Iris pigment epithelial cell (primary cell): ENCODE measurements at regions not wholly inside any gene's neighbourhood (a gene's known extent, or its start where the extent isn't known, plus 50 kb on each side); places are given as distances from the start of the nearest gene placed in this dataset.
"Not testable (repeated sequence)": the region's sequence is repeated elsewhere in the genome, so short reads cannot be mapped to it uniquely, and the experiment has no call there.

Source experiments
- DNase-seq: peaks from one replicate; pipeline ENCODE4 v3.0.0-alpha.2; 2011; ENCODE audit warnings: low read depth

DNA sequence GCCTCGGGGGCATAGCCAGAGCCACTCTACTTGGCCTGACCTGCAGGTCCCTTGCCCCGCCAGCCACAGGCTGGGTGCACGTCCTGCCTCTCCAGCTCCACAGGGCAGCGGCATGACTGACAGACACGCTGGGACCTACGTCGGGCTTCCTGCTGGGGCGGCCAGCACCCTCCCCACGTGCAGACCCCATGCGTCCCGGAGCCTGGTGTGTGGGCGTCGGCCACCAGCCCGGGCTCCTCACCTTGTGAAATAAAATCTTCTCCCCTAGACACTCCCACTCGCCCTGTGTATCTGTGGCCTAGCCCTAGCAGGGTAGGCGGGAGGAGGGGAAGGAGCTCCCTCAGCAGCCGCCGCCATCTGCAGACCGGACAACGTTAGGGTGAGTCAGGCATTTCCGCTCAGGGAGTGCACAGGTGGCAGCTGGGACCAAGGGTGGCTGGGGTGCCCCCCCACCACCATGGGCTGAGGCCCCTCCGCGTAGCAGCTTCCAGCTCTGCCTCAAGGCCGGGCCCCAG, 119.5 kb downstream of the IGLL1 start:
- DNase-seq = not testable (repeated sequence)

DNA sequence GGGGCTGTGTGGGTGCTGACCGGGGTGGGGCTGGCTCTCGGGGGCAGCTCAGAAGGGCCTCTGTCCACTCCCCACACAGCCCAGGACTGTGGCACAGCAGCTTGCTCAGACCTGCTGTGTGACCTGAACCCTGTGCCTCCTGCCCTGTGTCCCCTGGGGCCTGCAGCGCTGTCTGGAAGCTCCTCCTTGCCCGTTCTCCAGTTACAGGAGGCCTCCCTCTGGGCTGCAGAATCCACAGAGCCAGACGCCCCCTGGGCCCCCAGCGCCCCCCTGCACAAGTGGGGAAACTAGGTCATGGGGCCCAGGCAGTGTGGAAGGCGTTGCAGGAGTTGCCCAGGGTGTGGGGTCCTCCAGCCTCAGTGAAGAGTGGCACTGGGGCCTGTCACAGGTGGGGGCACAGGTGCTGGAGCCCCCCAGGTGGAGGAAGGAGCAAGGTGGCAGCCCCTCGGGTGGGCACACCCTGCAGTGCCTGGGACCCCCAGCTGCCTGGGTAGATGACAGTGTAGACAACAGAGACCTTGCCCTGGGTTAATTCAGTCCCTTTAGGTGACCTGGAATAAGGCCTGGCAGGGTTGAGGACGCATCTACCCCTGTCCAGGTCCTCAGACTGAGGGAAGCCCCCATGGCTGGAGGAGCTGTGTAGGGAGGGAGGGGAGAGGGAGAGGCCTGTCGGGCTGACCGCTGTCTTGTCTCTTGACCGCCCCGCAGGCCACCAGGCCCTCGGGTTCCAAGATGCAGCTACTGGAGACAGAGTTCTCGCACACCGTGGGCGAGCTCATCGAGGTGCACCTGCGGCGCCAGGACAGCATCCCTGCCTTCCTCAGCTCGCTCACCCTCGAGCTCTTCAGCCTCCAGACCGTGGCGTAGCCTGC, 120.2 kb downstream of the IGLL1 start:
- not testable (repeated sequence) for DNase-seq

DNA sequence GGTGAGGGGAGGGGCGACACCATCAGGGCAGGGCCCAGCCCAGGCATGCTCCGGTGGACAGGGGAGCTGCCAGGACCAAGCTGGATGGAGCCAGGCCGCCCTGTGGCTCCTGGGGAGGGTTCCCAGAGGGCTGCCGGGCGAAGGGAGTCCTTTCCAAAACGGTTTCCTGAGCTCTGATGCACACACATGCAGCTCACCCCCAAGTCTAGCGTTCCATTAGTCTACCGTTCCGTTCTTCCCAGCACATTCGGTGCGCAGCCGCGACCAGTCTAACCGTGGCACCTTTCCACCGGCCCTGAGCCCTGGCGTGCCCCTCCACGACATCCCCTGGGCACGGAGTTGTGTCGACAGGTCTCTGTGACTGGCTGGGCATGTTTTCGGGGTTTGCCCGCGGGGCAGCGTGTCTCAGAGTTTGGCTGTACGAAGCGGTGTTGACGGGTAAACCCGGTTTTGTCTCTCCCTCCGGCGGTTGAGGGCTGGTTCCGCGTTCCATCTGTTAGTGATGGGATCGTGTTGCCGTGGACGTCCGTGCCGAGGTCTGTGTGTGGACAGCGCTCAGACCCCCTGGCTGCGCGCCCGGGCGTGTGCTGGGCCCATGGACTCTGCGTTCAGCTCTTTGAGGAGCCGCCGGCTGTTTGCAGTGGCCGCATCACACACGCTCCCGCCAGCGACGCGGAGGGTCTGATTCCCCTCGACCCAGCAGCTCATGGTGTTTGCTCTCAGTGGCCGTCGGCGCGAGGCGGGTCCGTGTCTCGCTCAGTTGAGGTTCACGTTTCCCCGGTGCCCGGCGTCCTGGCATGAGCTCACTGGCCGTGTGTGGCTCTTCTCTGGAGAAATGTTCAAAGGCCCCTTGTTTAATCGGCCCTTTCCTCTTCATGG, 121.2 kb downstream of the IGLL1 start:
- no peak for DNase-seq

DNA sequence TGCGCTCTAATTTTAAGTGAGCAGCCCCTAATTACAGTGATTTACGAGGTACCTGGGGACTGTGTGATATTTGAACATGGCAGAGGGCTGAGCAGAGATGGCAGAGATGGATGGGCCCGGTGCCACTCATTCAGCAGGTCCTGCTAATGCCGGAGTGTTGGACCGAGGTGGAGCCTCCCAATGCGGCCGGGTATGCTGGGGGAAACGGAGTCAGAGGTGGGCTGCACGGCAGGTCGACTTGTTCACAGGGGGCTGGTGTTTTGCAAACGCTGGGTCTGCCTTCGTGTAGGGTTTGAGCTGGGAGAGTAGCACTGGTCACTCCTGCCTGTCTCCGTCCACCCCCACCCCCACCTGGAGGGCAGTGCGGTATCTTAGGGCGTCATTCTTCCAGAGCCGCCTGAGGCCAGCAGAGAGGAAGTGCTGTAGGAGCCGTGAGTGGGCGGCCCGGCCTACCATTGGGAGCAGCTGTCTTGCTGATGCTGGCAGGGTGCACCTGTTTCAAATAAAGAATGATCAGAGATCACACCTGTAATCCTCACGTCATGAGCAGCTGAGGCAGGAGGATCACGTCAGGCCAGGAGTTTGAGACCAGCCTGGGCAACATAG, 122.6 kb downstream of the IGLL1 start:
- no peak for DNase-seq

DNA sequence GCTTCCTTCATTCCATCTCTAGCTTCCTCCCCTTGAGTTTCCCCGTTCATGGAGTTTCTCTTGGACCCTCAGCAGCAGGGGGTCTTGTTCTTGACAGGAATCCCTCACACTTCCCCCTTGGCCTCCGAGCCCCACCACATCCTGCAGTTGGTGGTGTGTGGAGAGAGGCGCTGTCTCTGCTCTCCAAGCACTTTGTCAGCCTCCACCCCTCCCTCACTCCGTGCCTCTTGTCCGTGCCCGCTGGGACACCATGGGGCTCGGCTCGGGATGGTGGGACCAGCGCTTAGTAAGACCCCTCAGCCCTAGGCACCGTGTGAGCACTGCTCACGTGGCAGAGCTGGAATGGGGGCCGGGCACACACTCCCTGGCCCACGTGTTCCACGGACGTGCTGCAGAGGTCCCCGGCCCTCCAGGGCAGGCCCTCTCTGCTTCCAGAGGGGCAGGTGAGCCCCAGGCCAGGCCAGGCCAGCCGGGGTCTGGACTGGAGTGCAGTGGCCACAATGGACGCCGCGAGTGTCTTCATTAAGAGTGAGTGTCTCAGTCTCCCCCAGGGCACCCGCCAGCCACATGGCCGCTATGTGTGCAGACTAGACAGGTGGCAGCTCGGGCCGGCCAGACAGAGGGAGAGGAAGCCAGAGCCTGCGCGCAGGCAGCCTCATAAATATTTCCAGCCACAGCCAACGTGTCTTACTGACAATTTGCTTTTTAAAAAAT, 123.3 kb downstream of the IGLL1 start:
- not testable (repeated sequence) for DNase-seq

DNA sequence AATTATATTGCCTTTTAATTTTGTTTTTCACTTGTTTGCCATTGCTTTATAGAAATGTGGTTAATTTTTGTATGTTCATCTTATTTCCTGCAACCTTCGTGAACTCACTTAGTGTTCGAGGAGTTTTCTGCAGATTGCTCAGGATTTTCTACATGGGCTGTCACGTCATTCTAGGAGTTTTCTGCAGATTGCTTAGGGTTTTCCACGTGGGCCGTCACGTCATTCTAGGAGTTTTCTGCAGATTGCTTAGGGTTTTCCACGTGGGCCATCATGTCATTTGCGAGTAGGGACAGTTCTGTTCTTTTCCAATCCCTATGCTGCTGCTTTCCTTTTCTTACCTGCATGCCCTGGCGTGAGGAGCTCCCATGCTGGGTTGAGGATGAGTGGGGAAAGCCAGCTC, 125.7 kb downstream of the IGLL1 start:
- not testable (repeated sequence) for DNase-seq

DNA sequence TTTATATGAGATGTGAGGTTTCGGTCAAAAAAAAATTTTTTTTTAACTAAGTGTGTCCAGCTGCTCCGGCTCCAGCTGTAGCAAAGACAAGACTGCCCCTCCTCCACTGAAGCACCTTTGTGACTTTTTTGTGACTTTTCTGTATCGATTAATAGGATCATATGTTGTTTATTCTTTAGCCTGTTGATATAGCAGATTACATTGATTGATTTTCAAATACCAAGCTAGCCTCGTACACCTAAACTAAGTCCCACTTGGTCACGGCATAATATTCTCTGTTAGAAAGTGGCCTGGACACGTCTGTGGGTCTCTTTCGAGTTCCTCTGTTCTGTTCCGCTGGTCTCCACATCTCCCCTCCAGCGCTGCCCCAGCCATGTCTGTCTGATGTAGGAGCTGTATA, 126.8 kb downstream of the IGLL1 start:
- DNase-seq = no peak

DNA sequence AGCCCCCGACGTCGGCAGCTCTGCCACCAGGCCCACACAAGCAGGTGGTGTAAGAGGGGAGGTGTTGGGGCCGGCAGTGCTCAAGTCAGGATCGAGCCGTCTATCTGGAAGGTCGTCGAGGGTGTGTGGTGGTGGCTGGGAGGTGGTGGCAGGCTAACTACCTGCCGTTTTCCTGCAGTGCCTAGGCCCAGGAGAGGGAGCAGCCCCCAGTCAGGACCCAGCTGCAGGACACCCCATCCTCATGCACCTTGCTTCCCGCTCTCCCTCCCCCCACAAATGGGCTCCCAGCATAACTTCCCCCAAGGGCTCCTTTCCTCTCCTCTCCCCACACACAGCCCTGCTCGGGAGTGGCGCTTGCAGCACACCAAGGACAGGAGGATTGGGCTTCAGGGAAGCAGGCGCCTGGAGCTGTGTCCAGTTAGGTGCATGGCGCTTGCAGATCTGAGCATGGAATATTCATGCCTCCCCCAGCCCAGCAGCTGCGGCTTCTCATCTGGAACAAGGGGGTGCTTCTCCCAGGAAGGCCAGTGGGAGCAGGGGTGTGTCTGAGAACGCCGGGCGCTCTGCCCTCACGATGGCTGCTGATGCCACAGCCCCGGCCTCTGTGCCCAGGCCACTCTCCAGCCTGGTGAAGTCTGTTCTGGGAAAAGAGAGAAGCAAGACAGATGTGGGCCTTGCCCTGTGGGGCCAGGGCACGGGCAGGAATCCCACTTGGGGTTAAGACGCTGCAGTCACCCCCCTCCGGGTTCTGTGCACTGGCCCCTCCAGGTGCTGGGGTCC, 127.7 kb downstream of the IGLL1 start:
- DNase-seq = no peak

DNA sequence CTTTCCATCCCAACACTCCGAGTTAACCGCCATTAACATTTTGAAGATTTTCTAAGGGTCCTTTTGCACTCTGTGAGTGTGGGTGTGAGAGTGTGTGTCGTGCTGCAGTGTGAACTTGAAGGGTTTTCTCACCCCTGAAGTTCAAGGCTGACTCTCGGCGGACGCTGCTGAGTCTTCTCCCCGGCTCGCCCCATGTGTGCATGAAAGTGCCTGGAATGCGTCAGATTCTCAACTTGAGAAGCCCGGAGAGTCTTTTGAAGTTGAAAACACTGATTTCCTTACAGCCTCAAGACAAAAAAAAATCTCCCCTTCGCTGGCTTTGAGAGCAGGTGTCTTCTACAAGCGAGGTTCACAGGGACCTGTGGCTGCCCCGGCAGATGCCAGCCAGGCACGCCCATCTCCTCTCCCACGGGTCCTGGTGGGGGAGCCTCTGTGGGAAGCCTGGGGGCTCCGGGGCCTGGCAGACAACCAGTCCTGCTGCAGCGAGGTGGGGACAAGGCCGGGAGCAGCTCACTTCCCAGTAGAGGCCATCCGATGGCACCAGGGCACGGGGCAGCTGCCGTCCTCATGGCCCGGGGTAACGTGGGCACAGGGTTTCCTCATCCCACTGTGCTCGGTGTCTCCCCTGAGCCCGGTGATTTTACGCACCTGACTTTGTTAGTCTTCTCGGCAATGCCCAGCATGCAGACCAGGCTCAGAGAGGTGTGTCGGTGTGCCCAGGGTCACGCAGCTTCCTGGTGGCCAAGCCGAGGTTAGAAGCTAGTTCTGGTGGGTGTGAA, 128.4 kb downstream of the IGLL1 start:
- not testable (repeated sequence) for DNase-seq

DNA sequence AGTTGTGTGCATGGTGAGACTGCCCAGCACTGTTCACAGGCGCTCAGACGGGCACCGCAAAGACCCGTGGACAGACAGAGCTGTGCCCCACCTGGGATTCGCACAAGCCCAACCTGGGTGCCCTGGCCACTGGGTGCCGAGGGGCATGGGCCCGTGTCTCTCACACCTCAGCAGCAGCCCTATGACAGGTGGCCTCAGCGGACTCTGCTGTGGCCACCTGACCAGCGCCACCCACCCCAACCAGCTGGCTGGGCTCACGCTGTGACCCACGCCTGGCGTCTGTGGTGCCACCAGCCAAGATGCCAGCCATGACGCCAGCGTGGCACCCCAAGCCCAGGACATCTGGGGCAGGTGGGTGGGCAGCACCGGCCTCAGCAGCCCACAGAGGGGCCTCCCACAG, 129.3 kb downstream of the IGLL1 start:
- DNase-seq = not testable (repeated sequence)

DNA sequence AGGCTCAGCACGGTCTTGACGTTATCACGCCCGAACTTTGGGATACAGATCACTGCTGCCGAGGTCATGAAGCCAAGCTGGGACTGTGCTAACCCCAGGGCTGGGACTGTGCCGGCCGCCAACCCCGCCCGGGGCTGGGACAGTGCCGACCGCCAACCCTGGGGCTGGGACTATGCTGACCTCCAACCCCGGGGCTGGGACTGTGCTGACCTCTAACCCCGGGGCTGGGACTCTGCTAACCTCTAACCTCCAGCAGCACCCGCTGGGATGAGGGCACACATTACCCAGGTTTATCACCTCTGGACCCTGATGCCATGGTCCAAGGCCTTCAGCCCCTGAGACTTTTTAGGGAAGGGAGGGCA, 129.7 kb downstream of the IGLL1 start:
- DNase-seq = no peak

DNA sequence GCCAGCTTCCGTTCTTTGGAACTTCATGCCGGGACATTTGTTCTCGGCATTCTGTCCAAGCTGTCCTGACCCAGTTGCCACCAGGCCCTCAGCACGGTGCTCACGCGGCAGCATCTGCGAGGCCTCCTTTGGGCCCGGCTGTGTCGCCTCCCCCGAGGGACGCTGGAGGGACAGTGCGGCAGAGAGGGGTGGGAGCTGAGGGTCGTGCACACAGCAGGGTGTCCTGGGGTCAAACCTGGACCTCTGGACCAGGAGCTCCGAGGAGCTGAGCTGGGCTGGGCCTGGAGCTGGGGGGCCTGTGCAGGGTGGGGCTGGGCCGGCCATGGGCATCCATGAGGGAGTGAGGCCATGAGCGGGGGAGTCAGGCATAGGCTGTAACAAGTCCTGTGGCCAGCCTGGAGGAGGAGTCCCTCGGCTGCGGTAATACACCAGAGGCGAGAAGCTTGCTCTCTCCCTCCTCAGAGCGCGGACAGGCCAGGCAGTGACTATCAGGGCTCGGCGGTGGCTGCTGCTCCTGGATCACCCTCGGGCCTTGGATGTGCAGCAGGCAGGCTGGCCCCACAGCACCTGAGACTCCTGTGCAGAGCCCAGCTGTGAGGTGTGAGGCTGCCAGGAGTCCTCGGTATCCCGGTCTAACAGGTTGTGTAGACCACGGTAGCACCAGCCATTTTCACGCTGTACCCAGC, 130.2 kb downstream of the IGLL1 start:
- not testable (repeated sequence) for DNase-seq

DNA sequence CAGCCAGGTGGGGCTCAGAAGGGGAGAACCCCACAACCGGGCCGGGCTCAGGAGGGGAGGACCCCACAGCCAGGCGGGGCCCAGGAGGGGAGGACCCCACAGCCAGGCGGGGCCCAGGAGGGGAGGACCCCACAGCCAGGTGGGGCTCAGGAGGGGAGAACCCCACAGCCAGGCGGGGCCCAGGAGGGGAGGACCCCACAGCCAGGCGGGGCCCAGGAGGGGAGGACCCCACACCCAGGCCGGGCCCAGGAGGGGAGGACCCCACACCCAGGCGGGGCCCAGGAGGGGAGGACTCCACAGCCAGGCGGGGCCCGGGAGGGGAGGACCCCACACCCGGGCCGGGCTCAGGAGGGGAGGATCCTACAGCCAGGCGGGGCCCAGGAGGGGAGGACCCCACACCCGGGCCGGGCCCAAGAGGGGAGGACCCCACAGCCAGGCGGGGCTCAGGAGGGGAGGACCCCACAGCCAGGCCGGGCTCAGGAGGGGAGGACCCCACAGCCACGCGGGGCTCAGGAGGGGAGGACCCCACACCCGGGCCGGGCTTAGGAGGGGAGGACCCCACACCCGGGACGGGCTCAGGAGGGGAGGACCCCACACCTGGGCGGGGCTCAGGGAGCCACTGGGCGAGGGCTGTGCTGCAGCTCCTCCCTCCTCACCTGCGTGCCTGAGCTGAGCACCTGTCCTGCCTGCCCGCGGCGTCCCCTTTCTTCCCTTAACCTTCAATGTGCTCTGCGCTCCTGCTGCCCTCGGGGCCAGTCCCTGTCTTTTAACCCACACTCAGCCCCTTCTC, 131.4 kb downstream of the IGLL1 start:
- not testable (repeated sequence) for DNase-seq

DNA sequence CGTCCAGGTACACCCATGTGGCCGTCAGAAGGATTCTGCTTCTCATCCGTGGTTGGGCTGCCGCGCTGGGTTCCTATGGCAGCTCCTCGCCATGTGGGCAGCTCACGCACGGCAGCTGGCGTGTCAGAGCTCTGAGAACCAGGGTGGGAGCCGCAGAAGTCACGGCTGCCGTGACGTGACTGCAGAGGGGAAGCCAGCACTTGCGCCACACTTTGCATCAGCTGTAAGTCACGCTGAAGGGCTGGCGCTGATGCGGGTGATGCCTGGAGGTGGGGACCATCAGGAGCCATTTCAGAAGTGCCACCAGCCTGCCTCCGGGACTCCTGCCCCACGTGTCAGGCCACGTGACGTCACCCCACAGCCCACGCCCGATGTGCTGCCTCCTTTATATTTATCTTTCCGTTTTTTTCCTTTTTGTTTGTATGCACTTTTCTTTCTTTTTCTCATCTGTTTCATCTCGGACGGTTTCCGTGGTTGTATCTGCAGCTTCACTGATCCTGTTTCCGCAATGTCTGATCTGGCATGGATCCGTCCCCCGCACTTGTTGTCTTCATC, 133.2 kb downstream of the IGLL1 start:
- DNase-seq = no peak

DNA sequence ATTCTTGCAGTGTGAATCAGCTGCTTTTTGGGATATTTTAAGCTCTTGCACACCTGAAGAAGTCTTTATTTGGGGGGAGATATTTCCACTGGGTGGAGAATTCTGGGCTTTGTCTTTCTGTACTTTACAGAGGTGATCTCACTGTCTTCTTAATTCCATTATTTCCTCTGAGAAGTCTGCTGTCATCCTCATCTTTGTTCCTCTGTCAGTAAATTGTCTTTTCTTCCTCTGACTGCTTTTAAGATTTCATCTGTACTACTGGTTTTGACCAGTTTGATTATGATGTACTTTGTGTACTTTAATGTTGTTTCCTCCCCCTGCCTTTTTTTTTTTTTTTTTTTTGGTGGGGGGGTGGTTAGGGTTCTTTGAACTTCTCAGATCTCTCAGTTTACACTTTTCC, 133.9 kb downstream of the IGLL1 start:
- not testable (repeated sequence) for DNase-seq

DNA sequence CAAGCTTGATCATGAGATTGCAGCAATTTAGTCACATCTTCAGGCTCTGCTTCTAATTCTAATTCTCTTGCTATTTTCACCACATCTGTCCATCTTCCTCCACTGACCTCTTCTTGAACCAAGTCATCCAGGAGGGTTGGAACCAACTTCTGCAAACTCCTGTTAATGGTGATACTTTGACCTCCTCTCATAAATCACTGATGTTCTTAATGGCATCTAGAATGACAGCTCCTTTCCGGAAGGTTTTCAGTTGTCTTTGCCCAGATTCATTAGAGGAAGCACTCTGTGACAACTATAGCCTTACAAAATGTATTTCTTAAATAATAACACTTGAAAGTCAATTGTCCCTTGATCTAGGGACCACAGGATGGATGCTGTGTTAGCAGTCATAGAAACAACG, 136.2 kb downstream of the IGLL1 start:
- DNase-seq = not testable (repeated sequence)

DNA sequence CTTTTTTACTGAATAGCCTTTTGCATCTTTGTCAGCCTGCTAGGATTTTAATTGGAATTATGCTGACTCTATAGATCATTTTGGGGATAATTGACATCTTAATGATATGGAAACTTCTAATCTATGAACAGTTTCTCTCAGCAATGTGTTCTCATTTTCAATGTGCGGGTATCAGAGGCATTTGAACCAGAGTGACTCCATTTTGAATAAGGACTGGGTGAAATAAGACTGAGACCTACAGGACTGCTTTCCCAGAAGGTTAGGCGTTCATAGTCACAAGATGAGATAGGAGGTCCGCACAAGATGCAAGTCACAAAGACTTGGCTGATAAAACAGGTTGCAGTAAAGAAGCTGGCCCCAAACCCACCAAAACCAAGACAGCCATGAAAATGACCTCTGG, 140.5 kb downstream of the IGLL1 start:
- DNase-seq = not testable (repeated sequence)

DNA sequence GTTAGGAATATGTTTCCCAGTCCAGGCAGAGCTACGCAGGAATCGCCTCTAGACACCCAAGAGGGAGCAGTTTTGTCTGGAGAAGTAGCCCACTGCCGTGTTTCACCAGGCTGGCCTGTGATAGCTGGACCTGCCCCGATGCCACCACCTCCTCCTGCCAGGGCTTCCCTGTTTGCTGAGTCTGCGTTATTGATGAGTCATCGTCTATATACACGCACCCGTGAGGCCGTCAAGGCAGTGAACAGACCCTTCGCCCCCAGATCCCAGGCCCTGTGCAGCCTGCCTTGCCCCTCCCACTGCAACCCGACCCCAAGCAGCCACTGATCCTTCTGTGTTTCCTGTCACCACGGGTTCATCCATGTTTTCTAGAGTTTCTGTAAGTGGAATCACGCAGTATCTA, 141.9 kb downstream of the IGLL1 start:
- no peak for DNase-seq
